Testis (tissue), 2 donors: ENCODE measurements at regions not wholly inside any gene's neighbourhood (a gene's known extent, or its start where the extent isn't known, plus 50 kb on each side); places are given as distances from the start of the nearest gene placed in this dataset.

Source experiments
- DNase-seq: peaks from one replicate; pipeline ENCODE4 v3.0.0-alpha.2; 2019
- H3K27ac ChIP-seq, 2 donors: fragments of 200-600 bp; sonication (generic); one replicate each; pipeline ENCODE4 v1.5.1; 2019
- H3K27me3 ChIP-seq: fragments of 200-600 bp; sonication (generic); one replicate; pipeline ENCODE4 v1.5.1; 2019
- H3K36me3 ChIP-seq: fragments of 200-600 bp; sonication (generic); one replicate; pipeline ENCODE4 v1.5.1; 2017; ENCODE audit warnings: low read depth; ENCODE audit errors: missing control alignments
- H3K4me1 ChIP-seq: fragments of 200-600 bp; sonication (generic); one replicate; pipeline ENCODE4 v1.5.1; 2019
- H3K4me3 ChIP-seq, 2 donors: fragments of 200-600 bp; sonication (generic); one replicate each; pipeline ENCODE4 v1.5.1; 2017 to 2019
- H3K9me3 ChIP-seq: fragments of 200-600 bp; sonication (generic); one replicate; pipeline ENCODE4 v1.5.1; 2017
- POLR2A ChIP-seq: fragments of 450-650 bp; IDR thresholded peaks from one replicate; pipeline ENCODE4 v1.6.1; 2017; ENCODE audit warnings: antibody characterized with exemption, mild to moderate bottlenecking, moderate library complexity
- WGBS, 2 donors: methylation state at CpG; one replicate each; pipeline ENCODE4 v1.1.5; 2018; 5-methylcytosine and 5-hydroxymethylcytosine counted together
- intact Hi-C: fragments of 100-400 bp; cut with DNase I; formaldehyde crosslinking; loops from one replicate; pipeline ENCODE4 v1.15.1; 2023; ENCODE audit warnings: low total_unique reads
- TF ChIP-seq, protein P1 (sequence below), 3 experiments: fragments of 450-650 bp in 2 of 3; fragments of 200-600 bp in 1 of 3; sonication (generic) in 1 of 3; IDR thresholded peaks; one replicate each; pipeline ENCODE4 v1.5.1; 2016 to 2019; ENCODE audit warnings: antibody characterized with exemption in 3 of 3, mild to moderate bottlenecking in 2 of 3, moderate library complexity in 1 of 3

GRCh38 chr5:130815246-130815645, 349.8 kb downstream of the HINT1 start:
- no peak overlapping the region for H3K27ac ChIP-seq
- no peaks in the 10 kb centered on the region for H3K9me3 ChIP-seq
- no peaks in the 10 kb centered on the region for H3K36me3 ChIP-seq
- no peak for DNase-seq
- intact Hi-C loops, result no loop called here
- H3K27me3 ChIP-seq, result no peaks in the 10 kb centered on the region
- H3K4me3 ChIP-seq, result no peak overlapping the region
- TF ChIP-seq, protein P1, sequence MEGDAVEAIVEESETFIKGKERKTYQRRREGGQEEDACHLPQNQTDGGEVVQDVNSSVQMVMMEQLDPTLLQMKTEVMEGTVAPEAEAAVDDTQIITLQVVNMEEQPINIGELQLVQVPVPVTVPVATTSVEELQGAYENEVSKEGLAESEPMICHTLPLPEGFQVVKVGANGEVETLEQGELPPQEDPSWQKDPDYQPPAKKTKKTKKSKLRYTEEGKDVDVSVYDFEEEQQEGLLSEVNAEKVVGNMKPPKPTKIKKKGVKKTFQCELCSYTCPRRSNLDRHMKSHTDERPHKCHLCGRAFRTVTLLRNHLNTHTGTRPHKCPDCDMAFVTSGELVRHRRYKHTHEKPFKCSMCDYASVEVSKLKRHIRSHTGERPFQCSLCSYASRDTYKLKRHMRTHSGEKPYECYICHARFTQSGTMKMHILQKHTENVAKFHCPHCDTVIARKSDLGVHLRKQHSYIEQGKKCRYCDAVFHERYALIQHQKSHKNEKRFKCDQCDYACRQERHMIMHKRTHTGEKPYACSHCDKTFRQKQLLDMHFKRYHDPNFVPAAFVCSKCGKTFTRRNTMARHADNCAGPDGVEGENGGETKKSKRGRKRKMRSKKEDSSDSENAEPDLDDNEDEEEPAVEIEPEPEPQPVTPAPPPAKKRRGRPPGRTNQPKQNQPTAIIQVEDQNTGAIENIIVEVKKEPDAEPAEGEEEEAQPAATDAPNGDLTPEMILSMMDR (IDR thresholded peaks at IDR 0.05), result no peak
- no peak for TF ChIP-seq POLR2A
- H3K4me1 ChIP-seq, result no peaks in the 10 kb centered on the region

GRCh38 chr5:130808691-130809090, 356.4 kb downstream of the HINT1 start:
- Histone ChIP-seq H3K27me3 (no peaks in the 10 kb centered on the region), H3K9me3 (no peaks in the 10 kb centered on the region), H3K4me3 (no peak overlapping the region), H3K36me3 (no peaks in the 10 kb centered on the region), H3K27ac (no peak overlapping the region), H3K4me1 (no peaks in the 10 kb centered on the region)
- intact Hi-C loops, result no loop called here
- TF ChIP-seq, protein P1 (IDR thresholded peaks at IDR 0.05), result no peak
- TF ChIP-seq POLR2A, result no peak
- no peak for DNase-seq
- 91 to 93% methylated on average over 4 of the region's 4 CpGs for WGBS, 2 donors

- H3K27me3 ChIP-seq, result no peaks in the 10 kb centered on the region
- no peaks in the 10 kb centered on the region for H3K36me3 ChIP-seq
- intact Hi-C loops, result no loop called here
- no peak overlapping the region for H3K27ac ChIP-seq
- H3K4me3 ChIP-seq, result no peak overlapping the region
- DNase-seq, result no peak
- 35 to 37% methylated on average over 2 of the region's 2 CpGs for WGBS, 2 donors
- no peak for TF ChIP-seq POLR2A
- TF ChIP-seq, protein P1 (IDR thresholded peaks at IDR 0.05), result no peak
- H3K9me3 ChIP-seq, result no peaks in the 10 kb centered on the region
- no peaks in the 10 kb centered on the region for H3K4me1 ChIP-seq
These were observed 359.4 kb downstream of the HINT1 start for GRCh38 chr5:130805648-130806047.

DNA sequence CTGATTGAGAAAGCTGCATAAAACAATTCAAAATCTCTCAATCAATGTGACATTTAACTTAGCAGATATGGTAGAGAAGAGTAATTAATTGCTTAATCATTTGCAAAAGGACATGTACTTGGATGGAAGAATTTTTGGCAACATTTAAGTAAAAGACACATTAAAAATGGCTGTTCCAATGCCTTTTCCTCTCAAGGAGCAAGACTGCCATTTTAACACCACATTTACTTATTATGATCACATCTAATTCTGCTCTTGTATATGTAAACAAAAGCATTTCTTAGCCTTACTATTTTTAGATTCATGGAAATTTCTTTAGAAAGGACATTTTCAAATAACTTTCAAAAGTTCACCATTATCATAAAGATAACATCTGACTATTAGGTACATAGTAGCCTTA, 360.0 kb downstream of the HINT1 start:
- intact Hi-C loops, result no loop called here
- H3K4me1 ChIP-seq, result no peaks in the 10 kb centered on the region
- H3K9me3 ChIP-seq, result no peaks in the 10 kb centered on the region
- H3K27ac ChIP-seq, result no peak overlapping the region
- H3K4me3 ChIP-seq, result no peak overlapping the region
- no peaks in the 10 kb centered on the region for H3K36me3 ChIP-seq
- H3K27me3 ChIP-seq, result no peaks in the 10 kb centered on the region
- TF ChIP-seq POLR2A, result no peak
- TF ChIP-seq, protein P1 (IDR thresholded peaks at IDR 0.05), result no peak
- no peak for DNase-seq

GRCh38 chr5:130801963-130802362, 363.1 kb downstream of the HINT1 start:
- Histone ChIP-seq H3K4me1 (no peaks in the 10 kb centered on the region), H3K27ac (no peak overlapping the region), H3K36me3 (no peaks in the 10 kb centered on the region), H3K4me3 (no peak overlapping the region), H3K27me3 (no peaks in the 10 kb centered on the region), H3K9me3 (no peaks in the 10 kb centered on the region)
- no peak for DNase-seq
- intact Hi-C loops, result no loop called here
- WGBS, 2 donors, result 89 to 95% methylated on average over 2 of the region's 2 CpGs
- TF ChIP-seq, protein P1 (IDR thresholded peaks at IDR 0.05), result no peak
- TF ChIP-seq POLR2A, result no peak
